ENCODE measurements at regions not wholly inside any gene's neighbourhood (a gene's known extent, or its start where the extent isn't known, plus 50 kb on each side); places are given as distances from the start of the nearest gene placed in this dataset.

DNA sequence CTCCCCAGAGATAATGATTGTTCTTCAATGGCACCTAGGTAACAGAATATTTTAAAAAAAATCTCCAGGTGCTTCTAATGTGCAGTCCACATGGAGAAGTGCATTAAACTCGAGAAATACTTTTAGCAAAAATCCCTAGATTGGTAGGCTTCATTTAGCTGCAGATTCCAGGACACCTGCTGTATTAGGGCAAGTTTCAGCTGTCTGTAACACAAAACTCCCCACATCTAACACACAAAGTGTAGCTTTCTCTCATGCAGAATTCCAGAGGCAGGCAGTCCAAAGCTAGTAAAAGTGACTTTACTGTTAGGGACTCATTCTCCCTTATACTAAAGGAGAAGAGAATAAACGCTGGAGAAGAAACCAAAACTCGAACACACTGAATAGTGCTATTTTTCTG lies 1414.3 kb upstream of the B3GALT2 start:
- Histone ChIP-seq H3K9me2 (ENCODE audit: insufficient read depth) (no peaks in the 10 kb centered on the region), H3K9me3 (ENCODE audit: insufficient read depth, low read depth) (no peaks in the 10 kb centered on the region), H3K4me2 (no peak overlapping the region), H2AFZ (no peak overlapping the region), H3K27me3 (ENCODE audit: insufficient read depth, low read depth) (no peaks in the 10 kb centered on the region), H3K4me1 (replicated peaks; ENCODE audit: insufficient read depth) (no peaks in the 10 kb centered on the region), H3K36me3 (ENCODE audit: low read depth) (no peaks in the 10 kb centered on the region), H3K27ac (no peak overlapping the region), H3K79me2 (ENCODE audit: low read depth) (no peaks in the 10 kb centered on the region), H3F3A (ENCODE audit: insufficient read depth, low read depth) (no peaks in the 10 kb centered on the region), H3K4me3 (no peak overlapping the region), H4K20me1 (ENCODE audit: insufficient read depth) (no peaks in the 10 kb centered on the region)
- CTCF ChIA-PET: no interaction called here
- POLR2A ChIA-PET (ENCODE audit: unreplicated experiment): no interaction called here
- no TSS peak for BruUV-seq (replicated peaks)
- intact Hi-C loops (cut with micrococcal nuclease; ENCODE audit: unreplicated experiment): no loop called here
- no peak for DNase-seq
- TF ChIP-seq, protein P1, sequence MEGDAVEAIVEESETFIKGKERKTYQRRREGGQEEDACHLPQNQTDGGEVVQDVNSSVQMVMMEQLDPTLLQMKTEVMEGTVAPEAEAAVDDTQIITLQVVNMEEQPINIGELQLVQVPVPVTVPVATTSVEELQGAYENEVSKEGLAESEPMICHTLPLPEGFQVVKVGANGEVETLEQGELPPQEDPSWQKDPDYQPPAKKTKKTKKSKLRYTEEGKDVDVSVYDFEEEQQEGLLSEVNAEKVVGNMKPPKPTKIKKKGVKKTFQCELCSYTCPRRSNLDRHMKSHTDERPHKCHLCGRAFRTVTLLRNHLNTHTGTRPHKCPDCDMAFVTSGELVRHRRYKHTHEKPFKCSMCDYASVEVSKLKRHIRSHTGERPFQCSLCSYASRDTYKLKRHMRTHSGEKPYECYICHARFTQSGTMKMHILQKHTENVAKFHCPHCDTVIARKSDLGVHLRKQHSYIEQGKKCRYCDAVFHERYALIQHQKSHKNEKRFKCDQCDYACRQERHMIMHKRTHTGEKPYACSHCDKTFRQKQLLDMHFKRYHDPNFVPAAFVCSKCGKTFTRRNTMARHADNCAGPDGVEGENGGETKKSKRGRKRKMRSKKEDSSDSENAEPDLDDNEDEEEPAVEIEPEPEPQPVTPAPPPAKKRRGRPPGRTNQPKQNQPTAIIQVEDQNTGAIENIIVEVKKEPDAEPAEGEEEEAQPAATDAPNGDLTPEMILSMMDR (conservative IDR thresholded peaks at IDR 0.05): no peak
- no peak for TF ChIP-seq EZH2 (IDR thresholded peaks at IDR 0.05; ENCODE audit: low read depth)

DNA sequence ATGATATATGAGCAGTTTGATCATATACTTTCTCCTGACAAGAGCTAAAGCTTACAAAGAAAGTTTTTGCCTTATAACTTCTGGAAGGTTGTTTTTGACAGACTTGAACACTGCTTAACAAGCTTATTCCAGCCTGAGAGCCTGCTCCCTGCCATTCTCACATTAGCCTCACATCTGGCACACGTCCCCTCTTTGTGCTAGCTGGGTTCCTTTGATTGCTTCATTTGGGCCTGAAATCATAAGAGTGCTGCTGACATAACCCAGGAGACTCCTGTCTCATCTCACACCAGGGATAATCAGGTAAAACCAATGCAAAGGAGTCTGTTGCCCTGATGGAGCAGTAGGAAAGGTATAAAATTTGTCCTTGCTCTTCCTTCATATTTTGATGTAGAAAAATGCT lies 1411.7 kb upstream of the B3GALT2 start:
- H3F3A ChIP-seq (ENCODE audit: insufficient read depth, low read depth): no peaks in the 10 kb centered on the region
- H3K36me3 ChIP-seq (ENCODE audit: low read depth): no peaks in the 10 kb centered on the region
- no peaks in the 10 kb centered on the region for H3K9me2 ChIP-seq (ENCODE audit: insufficient read depth)
- H3K9me3 ChIP-seq (ENCODE audit: insufficient read depth, low read depth): no peaks in the 10 kb centered on the region
- H3K4me3 ChIP-seq: no peak overlapping the region
- H4K20me1 ChIP-seq (ENCODE audit: insufficient read depth): no peaks in the 10 kb centered on the region
- POLR2A ChIA-PET (ENCODE audit: unreplicated experiment): no interaction called here
- DNase-seq: no peak
- TF ChIP-seq, protein P1 (conservative IDR thresholded peaks at IDR 0.05): no peak
- no peak for TF ChIP-seq EZH2 (IDR thresholded peaks at IDR 0.05; ENCODE audit: low read depth)
- intact Hi-C loops (cut with micrococcal nuclease; ENCODE audit: unreplicated experiment): no loop called here
- BruUV-seq (replicated peaks): no TSS peak
- H3K27ac ChIP-seq: no peak overlapping the region
- no peak overlapping the region for H2AFZ ChIP-seq
- H3K79me2 ChIP-seq (ENCODE audit: low read depth): no peaks in the 10 kb centered on the region
- CTCF ChIA-PET: no interaction called here
- H3K4me2 ChIP-seq: no peak overlapping the region
- no peaks in the 10 kb centered on the region for H3K4me1 ChIP-seq (replicated peaks; ENCODE audit: insufficient read depth)
- no peaks in the 10 kb centered on the region for H3K27me3 ChIP-seq (ENCODE audit: insufficient read depth, low read depth)

DNA sequence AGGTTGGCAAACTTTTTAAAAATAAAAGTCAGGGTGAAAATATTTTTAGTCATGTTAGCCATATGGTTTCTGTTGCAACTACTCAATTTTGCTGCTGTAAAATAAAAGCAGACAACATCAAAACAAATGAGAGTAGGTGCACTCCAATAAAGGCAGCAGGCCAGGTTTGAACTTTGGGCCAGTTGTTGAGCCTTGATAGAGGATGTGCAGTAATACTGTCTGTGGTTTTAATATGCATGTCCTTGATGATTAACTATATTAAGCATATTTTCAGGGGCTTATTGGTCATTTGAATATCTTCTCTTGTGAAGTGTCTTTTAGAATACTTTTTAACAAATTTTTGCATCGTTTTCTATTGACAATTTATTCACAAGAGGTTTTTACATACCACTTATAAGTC lies 1399.9 kb upstream of the B3GALT2 start:
- Histone ChIP-seq H3K9me3 (ENCODE audit: insufficient read depth, low read depth) (no peaks in the 10 kb centered on the region), H3F3A (ENCODE audit: insufficient read depth, low read depth) (no peaks in the 10 kb centered on the region), H3K4me1 (replicated peaks; ENCODE audit: insufficient read depth) (no peaks in the 10 kb centered on the region), H3K4me3 (no peak overlapping the region), H3K4me2 (no peak overlapping the region), H3K36me3 (ENCODE audit: low read depth) (no peaks in the 10 kb centered on the region), H3K79me2 (ENCODE audit: low read depth) (no peaks in the 10 kb centered on the region), H4K20me1 (ENCODE audit: insufficient read depth) (no peaks in the 10 kb centered on the region), H2AFZ (no peak overlapping the region), H3K27ac (no peak overlapping the region), H3K9me2 (ENCODE audit: insufficient read depth) (no peaks in the 10 kb centered on the region), H3K27me3 (ENCODE audit: insufficient read depth, low read depth) (no peaks in the 10 kb centered on the region)
- TF ChIP-seq EZH2 (IDR thresholded peaks at IDR 0.05; ENCODE audit: low read depth): no peak
- TF ChIP-seq, protein P1 (conservative IDR thresholded peaks at IDR 0.05): no peak
- intact Hi-C loops (cut with micrococcal nuclease; ENCODE audit: unreplicated experiment): no loop called here
- CTCF ChIA-PET: no interaction called here
- no TSS peak for BruUV-seq (replicated peaks)
- POLR2A ChIA-PET (ENCODE audit: unreplicated experiment): no interaction called here
- DNase-seq: no peak

Measured in PC-9 (cell line).